Skin epidermis (tissue), 12 donors: ENCODE measurements at regions not wholly inside any gene's neighbourhood (a gene's known extent, or its start where the extent isn't known, plus 50 kb on each side); places are given as distances from the start of the nearest gene placed in this dataset.
"Not testable (repeated sequence)": the region's sequence is repeated elsewhere in the genome, so short reads cannot be mapped to it uniquely, and the experiment has no call there.

Experiments used
- H3K27ac ChIP-seq, 21 experiments: fragments of 200-600 bp; sonication (generic) in 11 of 21; one replicate each; pipeline ENCODE4 v1.5.0; 2020; ENCODE audit warnings: mild to moderate bottlenecking in 3 of 21, inconsistent platforms in 2 of 21, moderate library complexity in 2 of 21
- H3K4me3 ChIP-seq, 7 experiments: fragments of 200-600 bp; sonication (generic) in 2 of 7; one replicate each; pipeline ENCODE4 v1.5.0; 2020; ENCODE audit warnings: inconsistent platforms in 2 of 7, mild to moderate bottlenecking in 2 of 7, moderate library complexity in 1 of 7

- Histone ChIP-seq H3K4me3 (no peak overlapping the region), H3K27ac (peak overlapping the region in 6 of 21 experiments; percentile 18 to 37 (median 30))
These were observed 52.3 kb upstream of the PTPN12 start for GRCh38 chr7:77484785-77485184.

- Histone ChIP-seq H3K27ac (peak overlapping the region in 1 of 21 experiments; percentile 31), H3K4me3 (no peak overlapping the region)
These were observed 55.1 kb upstream of the PTPN12 start for GRCh38 chr7:77482015-77482414.

- no peak overlapping the region for H3K4me3 ChIP-seq
- H3K27ac ChIP-seq: peak overlapping the region in 5 of 21 experiments; percentile 8 to 65 (median 39)
These were observed 55.5 kb upstream of the PTPN12 start for GRCh38 chr7:77481615-77482014.

GRCh38 chr7:77480102-77480627, 56.9 kb upstream of the PTPN12 start:
- H3K27ac ChIP-seq: not testable (repeated sequence)

DNA sequence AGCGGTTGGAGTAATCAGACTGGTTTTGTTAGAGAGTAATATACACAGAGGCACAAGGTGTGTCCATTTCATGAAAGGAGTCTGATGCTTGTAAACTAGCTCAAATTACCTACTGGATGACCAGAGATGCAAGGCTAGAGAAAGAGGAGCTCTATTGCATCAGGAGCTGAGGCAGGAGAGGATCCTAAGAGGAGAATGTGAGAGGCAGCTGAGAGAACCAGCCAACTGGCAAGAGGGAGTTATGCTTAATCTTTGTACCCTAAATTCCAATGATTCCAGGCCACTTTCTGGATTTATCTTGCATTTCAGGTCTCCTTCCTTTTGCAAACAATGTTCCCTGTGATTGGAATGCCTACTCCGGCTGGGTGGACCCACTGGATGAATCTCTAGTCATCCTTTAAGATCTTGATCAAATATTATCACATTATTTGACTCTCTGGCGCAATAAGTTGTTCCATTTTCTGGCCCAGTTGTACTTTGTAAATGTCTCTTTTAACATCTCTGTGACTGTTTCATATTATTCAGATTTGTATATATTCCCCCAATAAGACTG, 57.5 kb upstream of the PTPN12 start:
- Histone ChIP-seq H3K4me3 (no peak overlapping the region), H3K27ac (no peak overlapping the region)

More at GRCh38 chr7:77480102-77480627, 56.9 kb upstream of the PTPN12 start:
- H3K4me3 ChIP-seq: not testable (repeated sequence)

DNA sequence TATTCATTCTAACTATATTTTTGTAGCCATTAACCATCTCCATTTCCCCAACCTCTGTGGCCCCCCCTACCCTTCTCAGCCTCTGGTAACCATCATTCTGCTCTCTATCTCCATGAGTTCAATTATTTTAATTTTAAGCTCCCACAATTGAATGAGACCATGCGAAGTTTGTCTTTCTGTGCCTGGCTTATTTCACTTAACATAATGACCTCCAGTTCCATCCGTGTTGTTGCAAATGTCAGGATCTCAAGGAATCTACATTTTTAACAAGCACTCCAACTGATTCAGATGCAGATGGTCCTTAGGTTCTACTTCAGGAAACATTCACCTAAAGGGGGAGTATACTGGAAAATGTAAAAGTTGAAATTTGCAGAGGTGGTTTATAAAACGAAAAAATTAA, 60.2 kb upstream of the PTPN12 start:
- H3K4me3 ChIP-seq: no peak overlapping the region
- H3K27ac ChIP-seq: no peak overlapping the region

DNA sequence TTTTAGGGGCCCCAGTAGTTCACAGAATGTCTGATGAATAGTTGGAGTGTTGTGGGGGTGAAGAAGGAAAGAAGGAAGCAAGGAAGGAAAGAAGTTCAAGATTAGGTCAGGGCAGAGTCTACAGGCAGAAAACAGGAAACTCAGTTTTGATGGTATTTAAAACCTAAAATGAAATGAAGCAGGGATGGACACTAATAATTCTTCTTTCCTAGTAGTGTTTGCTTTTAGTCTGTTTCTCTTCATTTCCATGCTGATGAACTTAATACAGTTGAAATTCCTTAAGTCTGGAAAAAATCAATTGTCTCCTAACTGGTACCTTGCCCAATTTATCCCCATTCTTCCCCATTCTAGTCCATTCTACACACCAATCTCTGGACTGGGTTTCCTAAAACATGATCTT, 59.0 kb upstream of the GSAP start:
- Histone ChIP-seq H3K27ac (no peak overlapping the region), H3K4me3 (no peak overlapping the region)

DNA sequence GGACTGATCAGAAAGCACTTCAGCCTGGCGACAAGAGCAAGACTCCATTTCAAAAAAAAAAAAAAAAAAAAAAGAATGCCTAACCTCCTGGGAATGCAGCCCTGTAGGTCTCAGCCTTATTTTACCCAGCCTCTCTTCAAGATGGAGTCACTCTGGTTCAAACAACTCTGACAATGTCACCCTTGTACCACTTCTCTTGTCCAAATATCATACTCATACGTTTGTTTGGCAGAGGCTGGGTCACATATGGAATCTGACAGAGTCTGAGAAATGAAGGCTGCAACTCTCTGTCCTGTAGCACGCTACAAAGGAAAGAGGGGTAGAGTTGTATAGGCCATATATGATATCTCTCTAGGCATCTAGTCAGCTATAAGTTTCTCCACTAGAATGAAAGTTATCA, 58.6 kb upstream of the GSAP start:
- H3K4me3 ChIP-seq: no peak overlapping the region
- no peak overlapping the region for H3K27ac ChIP-seq

GRCh38 chr7:77473229-77474005, 57.3 kb upstream of the GSAP start:
- H3K27ac ChIP-seq: no peak overlapping the region
- no peak overlapping the region for H3K4me3 ChIP-seq

DNA sequence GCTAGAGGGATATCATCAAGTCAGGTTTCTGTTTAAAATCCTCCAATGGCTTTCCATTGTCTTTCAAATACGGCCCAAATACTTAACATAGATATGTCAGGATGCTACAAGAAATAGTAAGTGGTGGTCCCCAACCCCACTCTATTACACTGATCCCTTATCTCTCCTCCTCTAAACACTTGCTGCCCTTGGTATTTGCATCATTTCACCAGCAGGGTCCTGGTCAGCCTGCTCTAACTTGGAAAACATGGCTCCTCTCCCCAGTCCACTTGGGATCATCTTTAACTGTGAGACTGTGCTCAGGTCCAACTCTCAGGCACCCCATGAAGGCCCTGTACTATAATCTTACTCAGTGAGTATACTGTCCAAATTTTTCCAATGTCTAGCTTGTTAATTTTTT, 53.8 kb upstream of the GSAP start:
- Histone ChIP-seq H3K27ac (no peak overlapping the region), H3K4me3 (no peak overlapping the region)

GRCh38 chr7:77467408-77467807, 51.3 kb upstream of the GSAP start:
- no peak overlapping the region for H3K27ac ChIP-seq

GRCh38 chr7:77466450-77466849, 50.3 kb upstream of the GSAP start:
- no peak overlapping the region for H3K4me3 ChIP-seq

More at GRCh38 chr7:77467408-77467807, 51.3 kb upstream of the GSAP start:
- H3K4me3 ChIP-seq: no peak overlapping the region

More at GRCh38 chr7:77466450-77466849, 50.3 kb upstream of the GSAP start:
- H3K27ac ChIP-seq: no peak overlapping the region
